ENCODE measurements at regions not wholly inside any gene's neighbourhood (a gene's known extent, or its start where the extent isn't known, plus 50 kb on each side); places are given as distances from the start of the nearest gene placed in this dataset.

GRCh38 chr9:20291201-20291600 is 331.1 kb downstream of the MLLT3 start:
- in situ Hi-C loops (cut with HindIII; ENCODE audit: low pct_unique_long_range_greater_than_20kb, low sequenced_read_pairs) = no loop called here
- DNase-seq (ENCODE audit: low read depth, low spot score) = no peak

GRCh38 chr9:20290257-20290656 is 332.0 kb downstream of the MLLT3 start:
- in situ Hi-C loops (cut with HindIII; ENCODE audit: low pct_unique_long_range_greater_than_20kb, low sequenced_read_pairs) = no loop called here
- DNase-seq (ENCODE audit: low read depth, low spot score) = no peak

GRCh38 chr9:20289423-20290010 is 332.8 kb downstream of the MLLT3 start:
- in situ Hi-C loops (cut with HindIII; ENCODE audit: low pct_unique_long_range_greater_than_20kb, low sequenced_read_pairs) = no loop called here
- DNase-seq (ENCODE audit: low read depth, low spot score) = no peak

GRCh38 chr9:20286969-20287368 is 335.3 kb downstream of the MLLT3 start:
- in situ Hi-C loops (cut with HindIII; ENCODE audit: low pct_unique_long_range_greater_than_20kb, low sequenced_read_pairs) = no loop called here
- no peak for DNase-seq (ENCODE audit: low read depth, low spot score)

GRCh38 chr9:20286154-20286700 is 336.1 kb downstream of the MLLT3 start:
- in situ Hi-C loops (cut with HindIII; ENCODE audit: low pct_unique_long_range_greater_than_20kb, low sequenced_read_pairs) = no loop called here

GRCh38 chr9:20284601-20285289 is 337.6 kb downstream of the MLLT3 start:
- no peak for DNase-seq (ENCODE audit: low read depth, low spot score)
- in situ Hi-C loops (cut with HindIII; ENCODE audit: low pct_unique_long_range_greater_than_20kb, low sequenced_read_pairs) = no loop called here

More at GRCh38 chr9:20286154-20286700, 336.1 kb downstream of the MLLT3 start:
- no peak for DNase-seq (ENCODE audit: low read depth, low spot score)

GRCh38 chr9:20280330-20280729 is 342.0 kb downstream of the MLLT3 start:
- in situ Hi-C loops (cut with HindIII; ENCODE audit: low pct_unique_long_range_greater_than_20kb, low sequenced_read_pairs) = no loop called here
- no peak for DNase-seq (ENCODE audit: low read depth, low spot score)

GRCh38 chr9:20276762-20277161 is 345.5 kb downstream of the MLLT3 start:
- no peak for DNase-seq (ENCODE audit: low read depth, low spot score)
- in situ Hi-C loops (cut with HindIII; ENCODE audit: low pct_unique_long_range_greater_than_20kb, low sequenced_read_pairs) = no loop called here

GRCh38 chr9:20271723-20272122 is 350.6 kb downstream of the MLLT3 start:
- in situ Hi-C loops (cut with HindIII; ENCODE audit: low pct_unique_long_range_greater_than_20kb, low sequenced_read_pairs) = no loop called here
- no peak for DNase-seq (ENCODE audit: low read depth, low spot score)

GRCh38 chr9:20271096-20271495 is 351.2 kb downstream of the MLLT3 start:
- in situ Hi-C loops (cut with HindIII; ENCODE audit: low pct_unique_long_range_greater_than_20kb, low sequenced_read_pairs) = no loop called here
- no peak for DNase-seq (ENCODE audit: low read depth, low spot score)

- DNase-seq (ENCODE audit: low read depth, low spot score) = no peak
- in situ Hi-C loops (cut with HindIII; ENCODE audit: low pct_unique_long_range_greater_than_20kb, low sequenced_read_pairs) = no loop called here
Measured at GRCh38 chr9:20270161-20270560, 352.1 kb downstream of the MLLT3 start.

- in situ Hi-C loops (cut with HindIII; ENCODE audit: low pct_unique_long_range_greater_than_20kb, low sequenced_read_pairs) = no loop called here
- DNase-seq (ENCODE audit: low read depth, low spot score) = no peak
Measured at GRCh38 chr9:20269620-20270019, 352.7 kb downstream of the MLLT3 start.

- in situ Hi-C loops (cut with HindIII; ENCODE audit: low pct_unique_long_range_greater_than_20kb, low sequenced_read_pairs) = no loop called here
- no peak for DNase-seq (ENCODE audit: low read depth, low spot score)
Measured at GRCh38 chr9:20264896-20265295, 357.4 kb downstream of the MLLT3 start.

- in situ Hi-C loops (cut with HindIII; ENCODE audit: low pct_unique_long_range_greater_than_20kb, low sequenced_read_pairs) = no loop called here
- DNase-seq (ENCODE audit: low read depth, low spot score) = no peak
Measured at GRCh38 chr9:20262611-20263010, 359.7 kb downstream of the MLLT3 start.

GRCh38 chr9:20256284-20256948 is 365.9 kb downstream of the MLLT3 start:
- in situ Hi-C loops (cut with HindIII; ENCODE audit: low pct_unique_long_range_greater_than_20kb, low sequenced_read_pairs) = no loop called here

GRCh38 chr9:20255052-20255451 is 367.2 kb downstream of the MLLT3 start:
- in situ Hi-C loops (cut with HindIII; ENCODE audit: low pct_unique_long_range_greater_than_20kb, low sequenced_read_pairs) = no loop called here
- DNase-seq (ENCODE audit: low read depth, low spot score) = no peak

More at GRCh38 chr9:20256284-20256948, 365.9 kb downstream of the MLLT3 start:
- no peak for DNase-seq (ENCODE audit: low read depth, low spot score)

- in situ Hi-C loops (cut with HindIII; ENCODE audit: low pct_unique_long_range_greater_than_20kb, low sequenced_read_pairs) = no loop called here
- no peak for DNase-seq (ENCODE audit: low read depth, low spot score)
Measured at GRCh38 chr9:20253635-20254034, 368.7 kb downstream of the MLLT3 start.

GRCh38 chr9:20252778-20253177 is 369.5 kb downstream of the MLLT3 start:
- DNase-seq (ENCODE audit: low read depth, low spot score) = no peak
- in situ Hi-C loops (cut with HindIII; ENCODE audit: low pct_unique_long_range_greater_than_20kb, low sequenced_read_pairs) = no loop called here

- in situ Hi-C loops (cut with HindIII; ENCODE audit: low pct_unique_long_range_greater_than_20kb, low sequenced_read_pairs) = no loop called here
- DNase-seq (ENCODE audit: low read depth, low spot score) = no peak
Measured at GRCh38 chr9:20250791-20251190, 371.5 kb downstream of the MLLT3 start.
